ENCODE measurements at regions not wholly inside any gene's neighbourhood (a gene's known extent, or its start where the extent isn't known, plus 50 kb on each side); places are given as distances from the start of the nearest gene placed in this dataset.

DNA sequence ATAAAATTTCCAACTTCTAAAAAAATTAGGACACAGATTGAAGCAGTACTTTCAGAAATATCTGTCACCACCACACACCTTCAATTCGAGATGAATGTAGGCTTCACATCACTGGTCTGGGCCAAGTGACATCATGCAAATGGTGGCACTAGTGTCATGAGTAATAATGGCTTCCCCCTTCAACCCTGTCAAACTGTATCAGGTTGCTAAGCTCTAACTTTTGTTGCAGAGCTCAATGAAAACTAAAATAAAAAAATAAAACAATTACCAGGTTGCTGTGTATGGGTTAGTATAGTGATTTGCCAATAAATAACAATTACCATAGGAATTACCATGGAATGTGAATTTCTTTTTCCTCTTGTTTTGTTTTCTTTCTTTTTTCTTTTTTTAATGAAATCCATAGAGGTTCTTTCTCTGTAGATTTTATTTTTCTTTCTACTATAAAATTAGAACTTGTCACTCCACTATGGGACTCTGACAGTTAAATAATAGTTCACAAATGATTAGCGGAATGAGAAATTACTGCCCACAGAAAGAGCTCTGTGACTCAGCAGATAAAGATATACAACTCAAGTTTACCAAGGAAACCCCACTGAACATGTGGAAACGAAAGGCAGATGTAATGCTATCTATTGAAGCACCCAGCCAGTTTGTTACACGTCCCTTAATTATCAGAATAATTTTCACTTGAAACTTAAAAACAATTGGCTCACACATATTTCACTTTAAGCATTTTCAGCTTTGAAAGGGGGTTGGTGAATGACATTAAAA is 783.8 kb upstream of the WWC1 start:
- no peak overlapping the region for H3K4me3 ChIP-seq (ENCODE audit: control insufficient read depth in 2 of 3, extremely low read depth in 1 of 3, insufficient read depth in 2 of 3, low read depth in 1 of 3, low read length in 3 of 3)
- H3K4me1 ChIP-seq (ENCODE audit: control insufficient read depth, extremely low read depth, insufficient read depth, low read length) = no peaks in the 10 kb centered on the region
- no peak for DNase-seq (ENCODE audit: low read depth, low spot score)
- no peaks in the 10 kb centered on the region for H4K20me1 ChIP-seq (ENCODE audit: control insufficient read depth, extremely low read depth, insufficient read depth, low read length)
- no peak for FAIRE-seq
- no peak overlapping the region for H3K9ac ChIP-seq (ENCODE audit: control insufficient read depth, extremely low read depth, insufficient read depth, low read length)
- no peak overlapping the region for H3K27ac ChIP-seq (ENCODE audit: control insufficient read depth, insufficient read depth, low read length)
- dilution Hi-C loops (cut with MboI; ENCODE audit: extremely low pct_ligation_motif_present, low sequenced_read_pairs) = no loop called here
- no peaks in the 10 kb centered on the region for H3K27me3 ChIP-seq (ENCODE audit: control insufficient read depth, extremely low read depth, insufficient read depth, low read length)
- H3K9me1 ChIP-seq (ENCODE audit: control insufficient read depth, extremely low read depth, insufficient read depth, low read length) = no peaks in the 10 kb centered on the region
- TF ChIP-seq, protein P1, sequence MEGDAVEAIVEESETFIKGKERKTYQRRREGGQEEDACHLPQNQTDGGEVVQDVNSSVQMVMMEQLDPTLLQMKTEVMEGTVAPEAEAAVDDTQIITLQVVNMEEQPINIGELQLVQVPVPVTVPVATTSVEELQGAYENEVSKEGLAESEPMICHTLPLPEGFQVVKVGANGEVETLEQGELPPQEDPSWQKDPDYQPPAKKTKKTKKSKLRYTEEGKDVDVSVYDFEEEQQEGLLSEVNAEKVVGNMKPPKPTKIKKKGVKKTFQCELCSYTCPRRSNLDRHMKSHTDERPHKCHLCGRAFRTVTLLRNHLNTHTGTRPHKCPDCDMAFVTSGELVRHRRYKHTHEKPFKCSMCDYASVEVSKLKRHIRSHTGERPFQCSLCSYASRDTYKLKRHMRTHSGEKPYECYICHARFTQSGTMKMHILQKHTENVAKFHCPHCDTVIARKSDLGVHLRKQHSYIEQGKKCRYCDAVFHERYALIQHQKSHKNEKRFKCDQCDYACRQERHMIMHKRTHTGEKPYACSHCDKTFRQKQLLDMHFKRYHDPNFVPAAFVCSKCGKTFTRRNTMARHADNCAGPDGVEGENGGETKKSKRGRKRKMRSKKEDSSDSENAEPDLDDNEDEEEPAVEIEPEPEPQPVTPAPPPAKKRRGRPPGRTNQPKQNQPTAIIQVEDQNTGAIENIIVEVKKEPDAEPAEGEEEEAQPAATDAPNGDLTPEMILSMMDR (optimal IDR thresholded peaks at IDR 0.05 in 1 of 3, IDR thresholded peaks at IDR 0.05 in 1 of 3, conservative IDR thresholded peaks at IDR 0.05 in 1 of 3; ENCODE audit: extremely low read depth in 1 of 3, insufficient read depth in 2 of 3, low read length in 3 of 3) = no peak
- no peak for TF ChIP-seq EZH2 (IDR thresholded peaks at IDR 0.05; ENCODE audit: low read length)
- no peaks in the 10 kb centered on the region for H3K79me2 ChIP-seq (ENCODE audit: control insufficient read depth, insufficient read depth, low read length)
- no peak overlapping the region for H2AFZ ChIP-seq (ENCODE audit: control insufficient read depth, low read length)
- no peaks in the 10 kb centered on the region for H3K36me3 ChIP-seq (ENCODE audit: control insufficient read depth in 2 of 2, extremely low read depth in 1 of 2, insufficient read depth in 2 of 2, low read length in 2 of 2)
- no peak overlapping the region for H3K4me2 ChIP-seq (ENCODE audit: control insufficient read depth, extremely low read depth, insufficient read depth, low read depth, low read length)
- no peaks in the 10 kb centered on the region for H3K9me3 ChIP-seq (ENCODE audit: control insufficient read depth, low read depth, low read length)

GRCh38 chr5:167509076-167509475 is 782.4 kb upstream of the WWC1 start:
- Histone ChIP-seq H3K4me3 (ENCODE audit: control insufficient read depth in 2 of 3, extremely low read depth in 1 of 3, insufficient read depth in 2 of 3, low read depth in 1 of 3, low read length in 3 of 3) (no peak overlapping the region), H3K9me1 (ENCODE audit: control insufficient read depth, extremely low read depth, insufficient read depth, low read length) (no peaks in the 10 kb centered on the region), H3K4me2 (ENCODE audit: control insufficient read depth, extremely low read depth, insufficient read depth, low read depth, low read length) (no peak overlapping the region), H3K27me3 (ENCODE audit: control insufficient read depth, extremely low read depth, insufficient read depth, low read length) (no peaks in the 10 kb centered on the region), H2AFZ (ENCODE audit: control insufficient read depth, low read length) (no peak overlapping the region), H3K9ac (ENCODE audit: control insufficient read depth, extremely low read depth, insufficient read depth, low read length) (no peak overlapping the region), H3K9me3 (ENCODE audit: control insufficient read depth, low read depth, low read length) (no peaks in the 10 kb centered on the region), H4K20me1 (ENCODE audit: control insufficient read depth, extremely low read depth, insufficient read depth, low read length) (no peaks in the 10 kb centered on the region), H3K36me3 (ENCODE audit: control insufficient read depth in 2 of 2, extremely low read depth in 1 of 2, insufficient read depth in 2 of 2, low read length in 2 of 2) (no peaks in the 10 kb centered on the region), H3K27ac (ENCODE audit: control insufficient read depth, insufficient read depth, low read length) (no peak overlapping the region), H3K79me2 (ENCODE audit: control insufficient read depth, insufficient read depth, low read length) (no peaks in the 10 kb centered on the region), H3K4me1 (ENCODE audit: control insufficient read depth, extremely low read depth, insufficient read depth, low read length) (no peaks in the 10 kb centered on the region)
- DNase-seq (ENCODE audit: low read depth, low spot score) (no peak), FAIRE-seq (no peak)
- dilution Hi-C loops (cut with MboI; ENCODE audit: extremely low pct_ligation_motif_present, low sequenced_read_pairs) = no loop called here
- TF ChIP-seq EZH2 (IDR thresholded peaks at IDR 0.05; ENCODE audit: low read length) = no peak
- TF ChIP-seq, protein P1 (optimal IDR thresholded peaks at IDR 0.05 in 1 of 3, IDR thresholded peaks at IDR 0.05 in 1 of 3, conservative IDR thresholded peaks at IDR 0.05 in 1 of 3; ENCODE audit: extremely low read depth in 1 of 3, insufficient read depth in 2 of 3, low read length in 3 of 3) = no peak

Data from keratinocyte (primary cell).